Neural progenitor cell (in vitro differentiated cells): ENCODE measurements at regions not wholly inside any gene's neighbourhood (a gene's known extent, or its start where the extent isn't known, plus 50 kb on each side); places are given as distances from the start of the nearest gene placed in this dataset.
"Not testable (repeated sequence)": the region's sequence is repeated elsewhere in the genome, so short reads cannot be mapped to it uniquely, and the experiment has no call there.

Source experiments
- DNase-seq: peaks from one replicate; pipeline ENCODE4 v3.0.0-alpha.2; 2016; ENCODE audit warnings: low spot score
- H2AFZ ChIP-seq: fragments of 200-600 bp; sonication (generic); replicated peaks from 2 replicates; pipeline ENCODE4 v1.6.1; 2016; ENCODE audit warnings: antibody characterized with exemption
- H3F3A ChIP-seq: fragments of 200-600 bp; sonication (generic); 2 replicates; pipeline ENCODE4 v1.6.1; 2016; ENCODE audit warnings: antibody characterized with exemption, low read depth
- H3K27ac ChIP-seq: fragments of 200-600 bp; sonication (generic); 2 replicates; pipeline ENCODE4 v1.5.1; 2016; ENCODE audit warnings: mild to moderate bottlenecking
- H3K27me3 ChIP-seq: fragments of 200-600 bp; sonication (generic); 2 replicates; pipeline ENCODE4 v1.6.1; 2016; ENCODE audit warnings: mild to moderate bottlenecking, moderate library complexity
- H3K36me3 ChIP-seq: fragments of 200-600 bp; sonication (generic); 2 replicates; pipeline ENCODE4 v1.5.1; 2016
- H3K4me1 ChIP-seq: fragments of 200-600 bp; sonication (generic); 2 replicates; pipeline ENCODE4 v1.6.1; 2016; ENCODE audit warnings: mixed run types
- H3K4me2 ChIP-seq: fragments of 200-600 bp; sonication (generic); 2 replicates; pipeline ENCODE4 v1.6.1; 2016
- H3K4me3 ChIP-seq: fragments of 200-600 bp; sonication (generic); 2 replicates; pipeline ENCODE4 v1.5.1; 2016
- H3K79me2 ChIP-seq: fragments of 200-600 bp; sonication (generic); 2 replicates; pipeline ENCODE4 v1.6.1; 2016; ENCODE audit warnings: low read depth
- H3K9ac ChIP-seq: fragments of 200-600 bp; sonication (generic); 2 replicates; pipeline ENCODE4 v1.6.1; 2016
- H3K9me3 ChIP-seq: fragments of 200-600 bp; sonication (generic); 2 replicates; pipeline ENCODE4 v1.5.1; 2016; ENCODE audit warnings: low read depth
- H4K20me1 ChIP-seq: fragments of 200-600 bp; sonication (generic); 2 replicates; pipeline ENCODE4 v1.6.1; 2016; ENCODE audit warnings: low read depth
- H3K27ac Mint-ChIP-seq: 3 replicates; pipeline ENCODE4 v1.8.0; 2021; ENCODE audit warnings: mixed read lengths
- H3K27me3 Mint-ChIP-seq: 2 replicates; pipeline ENCODE4 v1.8.0; 2022; ENCODE audit warnings: low read depth, mild to moderate bottlenecking, inconsistent platforms, moderate library complexity, mixed read lengths; ENCODE audit not compliant: insufficient read depth
- H3K36me3 Mint-ChIP-seq: 3 replicates; pipeline ENCODE4 v1.8.0; 2021; ENCODE audit warnings: mixed read lengths
- H3K4me1 Mint-ChIP-seq: 3 replicates; pipeline ENCODE4 v1.8.0; 2021; ENCODE audit warnings: mixed read lengths
- H3K4me3 Mint-ChIP-seq: 3 replicates; pipeline ENCODE4 v1.8.0; 2021; ENCODE audit warnings: mild to moderate bottlenecking, moderate library complexity, mixed read lengths
- H3K9me3 Mint-ChIP-seq: 3 replicates; pipeline ENCODE4 v1.8.0; 2020; ENCODE audit warnings: mixed read lengths
- EZH2 ChIP-seq: fragments of 200-600 bp; sonication (generic); IDR thresholded peaks from 2 replicates; pipeline ENCODE4 v1.6.1; 2017; ENCODE audit warnings: antibody characterized with exemption, mild to moderate bottlenecking, moderate library complexity
- EZH2phosphoT487 ChIP-seq: fragments of 200-600 bp; sonication (generic); IDR thresholded peaks from 2 replicates; pipeline ENCODE4 v1.6.1; 2017; ENCODE audit warnings: antibody characterized with exemption
- TF ChIP-seq, protein P1 (sequence below): fragments of 200-600 bp; sonication (generic); IDR thresholded peaks from 2 replicates; pipeline ENCODE4 v1.5.1; 2017; ENCODE audit warnings: antibody characterized with exemption, mild to moderate bottlenecking

- H3K27ac ChIP-seq, result no peak overlapping the region
- DNase-seq, result no peak
- Mint-ChIP-seq H3K9me3 (peaks cover 8% of the 10 kb centered on the region), H3K27me3 (peaks cover 3% of the 10 kb centered on the region), H3K4me1 (no peaks in the 10 kb centered on the region), H3K4me3 (no peak overlapping the region), H3K36me3 (no peaks in the 10 kb centered on the region), H3K27ac (no peak overlapping the region)
- H3K27me3 ChIP-seq, result no peaks in the 10 kb centered on the region
- no peak overlapping the region for H3K4me2 ChIP-seq
- no peaks in the 10 kb centered on the region for H3F3A ChIP-seq
- no peaks in the 10 kb centered on the region for H3K36me3 ChIP-seq
- no peak overlapping the region for H3K4me3 ChIP-seq
- H3K9me3 ChIP-seq, result no peaks in the 10 kb centered on the region
- no peaks in the 10 kb centered on the region for H3K79me2 ChIP-seq
- H3K9ac ChIP-seq, result no peak overlapping the region
- no peaks in the 10 kb centered on the region for H4K20me1 ChIP-seq
- H3K4me1 ChIP-seq, result no peaks in the 10 kb centered on the region
- no peak for TF ChIP-seq EZH2
- TF ChIP-seq EZH2phosphoT487, result no peak
- TF ChIP-seq, protein P1, sequence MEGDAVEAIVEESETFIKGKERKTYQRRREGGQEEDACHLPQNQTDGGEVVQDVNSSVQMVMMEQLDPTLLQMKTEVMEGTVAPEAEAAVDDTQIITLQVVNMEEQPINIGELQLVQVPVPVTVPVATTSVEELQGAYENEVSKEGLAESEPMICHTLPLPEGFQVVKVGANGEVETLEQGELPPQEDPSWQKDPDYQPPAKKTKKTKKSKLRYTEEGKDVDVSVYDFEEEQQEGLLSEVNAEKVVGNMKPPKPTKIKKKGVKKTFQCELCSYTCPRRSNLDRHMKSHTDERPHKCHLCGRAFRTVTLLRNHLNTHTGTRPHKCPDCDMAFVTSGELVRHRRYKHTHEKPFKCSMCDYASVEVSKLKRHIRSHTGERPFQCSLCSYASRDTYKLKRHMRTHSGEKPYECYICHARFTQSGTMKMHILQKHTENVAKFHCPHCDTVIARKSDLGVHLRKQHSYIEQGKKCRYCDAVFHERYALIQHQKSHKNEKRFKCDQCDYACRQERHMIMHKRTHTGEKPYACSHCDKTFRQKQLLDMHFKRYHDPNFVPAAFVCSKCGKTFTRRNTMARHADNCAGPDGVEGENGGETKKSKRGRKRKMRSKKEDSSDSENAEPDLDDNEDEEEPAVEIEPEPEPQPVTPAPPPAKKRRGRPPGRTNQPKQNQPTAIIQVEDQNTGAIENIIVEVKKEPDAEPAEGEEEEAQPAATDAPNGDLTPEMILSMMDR, result no peak
- H2AFZ ChIP-seq, result no peak overlapping the region
Measured at GRCh38 chr4:158032733-158033415, 140.0 kb downstream of the GASK1B start.

DNA sequence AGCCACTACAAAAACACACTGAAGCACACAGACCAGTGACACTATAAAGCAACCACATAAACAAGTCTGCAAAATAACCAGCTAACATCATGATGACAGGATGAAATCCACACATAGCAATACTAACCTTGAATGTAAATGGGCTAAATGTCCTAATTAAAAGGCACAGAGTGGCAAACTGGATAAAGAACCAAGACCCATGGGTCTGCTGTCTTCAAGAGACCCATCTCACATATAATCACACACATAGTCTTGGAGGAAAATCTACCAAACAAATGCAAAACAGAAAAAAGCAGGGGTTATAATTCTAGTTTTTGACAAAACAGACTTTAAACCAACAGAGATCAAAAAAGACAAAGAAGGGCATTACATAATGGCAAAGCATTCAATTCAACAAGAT is 144.4 kb downstream of the GASK1B start:
- not testable (repeated sequence) for H3K79me2 ChIP-seq, H3K27me3 Mint-ChIP-seq, H3K36me3 Mint-ChIP-seq, H4K20me1 ChIP-seq, H3K27me3 ChIP-seq, H3K4me3 ChIP-seq, H3K4me1 ChIP-seq, H3K27ac ChIP-seq, DNase-seq, H3K4me3 Mint-ChIP-seq, H3K36me3 ChIP-seq, H2AFZ ChIP-seq, H3K4me1 Mint-ChIP-seq, H3K27ac Mint-ChIP-seq, H3K9me3 ChIP-seq, H3K9me3 Mint-ChIP-seq, H3K4me2 ChIP-seq, H3F3A ChIP-seq, H3K9ac ChIP-seq

GRCh38 chr4:158025131-158025530 is 147.7 kb downstream of the GASK1B start:
- no peak overlapping the region for H3K9ac ChIP-seq
- no peaks in the 10 kb centered on the region for H3K79me2 ChIP-seq
- H3K36me3 ChIP-seq, result no peaks in the 10 kb centered on the region
- Mint-ChIP-seq H3K4me1 (peaks cover 12% of the 10 kb centered on the region), H3K27me3 (no peaks in the 10 kb centered on the region), H3K36me3 (no peaks in the 10 kb centered on the region), H3K4me3 (no peak overlapping the region), H3K27ac (no peak overlapping the region), H3K9me3 (no peaks in the 10 kb centered on the region)
- no peak overlapping the region for H2AFZ ChIP-seq
- no peaks in the 10 kb centered on the region for H3K9me3 ChIP-seq
- no peaks in the 10 kb centered on the region for H3F3A ChIP-seq
- H3K4me2 ChIP-seq, result no peak overlapping the region
- H3K27ac ChIP-seq, result no peak overlapping the region
- H3K27me3 ChIP-seq, result no peaks in the 10 kb centered on the region
- no peaks in the 10 kb centered on the region for H4K20me1 ChIP-seq
- DNase-seq, result no peak
- no peak overlapping the region for H3K4me3 ChIP-seq
- TF ChIP-seq, protein P1, result no peak
- TF ChIP-seq EZH2phosphoT487 (no peak), EZH2 (no peak)
- no peaks in the 10 kb centered on the region for H3K4me1 ChIP-seq

- Histone ChIP-seq H3K4me2 (no peak overlapping the region), H3K27ac (no peak overlapping the region), H3K79me2 (no peaks in the 10 kb centered on the region), H3K27me3 (no peaks in the 10 kb centered on the region), H3K9ac (no peak overlapping the region), H3K4me1 (no peaks in the 10 kb centered on the region), H3K4me3 (no peak overlapping the region), H3K36me3 (no peaks in the 10 kb centered on the region), H2AFZ (no peak overlapping the region), H3K9me3 (no peaks in the 10 kb centered on the region), H4K20me1 (no peaks in the 10 kb centered on the region), H3F3A (no peaks in the 10 kb centered on the region)
- no peak for TF ChIP-seq EZH2
- TF ChIP-seq, protein P1, result no peak
- no peak for TF ChIP-seq EZH2phosphoT487
- DNase-seq, result no peak
- Mint-ChIP-seq H3K27me3 (no peaks in the 10 kb centered on the region), H3K9me3 (no peaks in the 10 kb centered on the region), H3K4me1 (peaks cover 27% of the 10 kb centered on the region), H3K36me3 (no peaks in the 10 kb centered on the region), H3K4me3 (no peak overlapping the region), H3K27ac (no peak overlapping the region)
Measured at GRCh38 chr4:158020734-158021346, 152.0 kb downstream of the GASK1B start.
